CD4-positive, alpha-beta T cell (primary cell): ENCODE measurements at regions not wholly inside any gene's neighbourhood (a gene's known extent, or its start where the extent isn't known, plus 50 kb on each side); places are given as distances from the start of the nearest gene placed in this dataset.

Source experiments
- ATAC-seq: fragments of 200-7000 bp; cut with Tn5 transposase; one replicate; pipeline ENCODE4 v1.10.0; 2022; ENCODE audit warnings: mild to moderate bottlenecking; ENCODE audit not compliant: poor library complexity
- CTCF ChIA-PET: fragments of 350-600 bp; sonication (Branson Sonifier 250); formaldehyde crosslinking; loops from one replicate; lab custom pipeline; 2021; ENCODE audit warnings: antibody characterized with exemption, inconsistent platforms; lab: Charles Lee
- POLR2A ChIA-PET: fragments of 350-600 bp; sonication (Branson Sonifier 250); formaldehyde crosslinking; loops from one replicate; lab custom pipeline; 2021; ENCODE audit warnings: antibody characterized with exemption, inconsistent platforms; lab: Charles Lee
- DNase-seq, 14 experiments: peaks; one replicate each; pipeline ENCODE4 v3.0.0-alpha.2; 2013 to 2020; ENCODE audit warnings: mixed read lengths in 2 of 14
- H3K27ac ChIP-seq, 2 donors: one replicate each; pipeline versions ENCODE4 v1.5.1 to v1.7.0; 2013; ENCODE audit warnings: low read length in 2 of 2, low read depth in 1 of 2, mild to moderate bottlenecking in 1 of 2
- H3K27me3 ChIP-seq, 2 experiments: 1 replicate in 1 of 2; 2 replicates in 1 of 2; pipeline versions ENCODE4 v1.6.1 to v1.7.0; 2013; ENCODE audit warnings: low read length in 2 of 2, control low read depth in 1 of 2, mild to moderate bottlenecking in 1 of 2, moderate library complexity in 1 of 2; ENCODE audit not compliant: insufficient read depth in 2 of 2, control insufficient read depth in 1 of 2
- H3K36me3 ChIP-seq: one replicate; pipeline ENCODE4 v1.6.1; 2013; ENCODE audit warnings: low read length, control low read depth; ENCODE audit not compliant: insufficient read depth
- H3K4me1 ChIP-seq: one replicate; pipeline ENCODE4 v1.6.1; 2013; ENCODE audit warnings: low read length, control low read depth; ENCODE audit not compliant: insufficient read depth
- H3K4me3 ChIP-seq: one replicate; pipeline ENCODE4 v1.5.1; 2013; ENCODE audit warnings: mild to moderate bottlenecking, low read length, moderate library complexity
- H3K9me3 ChIP-seq, 2 experiments: 1 replicate in 1 of 2; 2 replicates in 1 of 2; pipeline versions ENCODE4 v1.6.1 to v1.7.0; 2013; ENCODE audit warnings: low read length in 2 of 2, mild to moderate bottlenecking in 2 of 2, control low read depth in 1 of 2, moderate library complexity in 1 of 2; ENCODE audit not compliant: control insufficient read depth in 1 of 2, insufficient read depth in 1 of 2
- H3K27ac Mint-ChIP-seq: one replicate; pipeline ENCODE4 v1.8.0; 2020; ENCODE audit warnings: mixed read lengths
- H3K27me3 Mint-ChIP-seq: one replicate; pipeline ENCODE4 v1.8.0; 2021; ENCODE audit warnings: mixed read lengths
- H3K36me3 Mint-ChIP-seq: one replicate; pipeline ENCODE4 v1.8.0; 2021; ENCODE audit warnings: low read depth, mixed read lengths
- H3K4me1 Mint-ChIP-seq: one replicate; pipeline ENCODE4 v1.8.0; 2021; ENCODE audit warnings: low read depth, mixed read lengths
- H3K4me3 Mint-ChIP-seq: one replicate; pipeline ENCODE4 v1.8.0; 2020; ENCODE audit warnings: mild to moderate bottlenecking, mixed read lengths
- H3K9me3 Mint-ChIP-seq: one replicate; pipeline ENCODE4 v1.8.0; 2020; ENCODE audit warnings: mixed read lengths
- CTCF ChIP-seq: fragments of 200-600 bp; IDR thresholded peaks from one replicate; pipeline ENCODE4 v1.8.0; 2022; ENCODE audit warnings: antibody characterized with exemption, mild to moderate bottlenecking
- intact Hi-C, 2 experiments: fragments of 100-400 bp; cut with DNase I in 1 of 2; cut with micrococcal nuclease in 1 of 2; formaldehyde crosslinking; loops; one replicate each; pipeline versions ENCODE4 v1.15.1 to v1.9.0; 2023 to 2025; cut with DNase I, micrococcal nuclease

- no peaks in the 10 kb centered on the region for H3K27me3 ChIP-seq
- Mint-ChIP-seq H3K27me3 (no peaks in the 10 kb centered on the region), H3K9me3 (peaks cover 2% of the 10 kb centered on the region), H3K27ac (no peak overlapping the region), H3K36me3 (peaks cover 10% of the 10 kb centered on the region), H3K4me3 (no peak overlapping the region), H3K4me1 (no peaks in the 10 kb centered on the region)
- H3K4me1 ChIP-seq: no peaks in the 10 kb centered on the region
- intact Hi-C loops: no loop called here
- peaks cover 25 to 33% of the 10 kb centered on the region in 2 experiments for H3K9me3 ChIP-seq
- ChIA-PET POLR2A (no interaction called here), CTCF (no interaction called here)
- H3K27ac ChIP-seq: no peak overlapping the region
- no peak overlapping the region for H3K4me3 ChIP-seq
- ATAC-seq (no peak), DNase-seq (no peak)
- TF ChIP-seq CTCF: no peak
- no peaks in the 10 kb centered on the region for H3K36me3 ChIP-seq
These were observed 72.1 kb upstream of the ZNF236 start for GRCh38 chr18:76750269-76750668.

DNA sequence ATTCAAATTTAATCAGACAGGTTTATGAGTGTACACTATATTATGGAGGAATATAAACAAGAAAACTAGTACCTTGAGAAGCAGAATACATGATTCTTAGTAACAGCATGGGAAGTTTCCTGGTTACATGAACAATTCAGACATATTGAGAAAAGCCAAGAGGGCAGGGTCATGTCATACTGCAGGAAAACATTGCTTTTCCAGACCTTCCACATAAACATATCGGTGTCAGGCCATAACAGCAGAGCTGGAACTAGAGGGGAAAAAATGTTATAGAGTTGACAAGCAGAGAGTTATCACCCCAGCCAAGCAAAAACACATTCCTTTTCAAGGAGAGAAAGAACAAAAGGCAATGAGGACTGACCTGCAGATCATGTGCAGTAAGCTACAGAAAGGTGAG lies 74.7 kb upstream of the ZNF236 start:
- Histone ChIP-seq H3K36me3 (no peaks in the 10 kb centered on the region), H3K4me3 (no peak overlapping the region), H3K27ac (no peak overlapping the region), H3K9me3 (peaks cover 25 to 29% of the 10 kb centered on the region in 2 experiments), H3K27me3 (peaks cover 0 to 2% of the 10 kb centered on the region in 2 experiments), H3K4me1 (no peaks in the 10 kb centered on the region)
- Mint-ChIP-seq H3K9me3 (peaks cover 2% of the 10 kb centered on the region), H3K4me1 (no peaks in the 10 kb centered on the region), H3K4me3 (no peak overlapping the region), H3K27me3 (peaks cover 5% of the 10 kb centered on the region), H3K27ac (no peak overlapping the region), H3K36me3 (peaks cover 10% of the 10 kb centered on the region)
- intact Hi-C loops: no loop called here
- DNase-seq (no peak), ATAC-seq (no peak)
- POLR2A ChIA-PET: interaction anchor here (0.9 kb wide), 1 partner anchor 23 kb away, joined by 3 read pairs; no protein-coding TSS in a partner anchor
- CTCF ChIA-PET: no interaction called here
- no peak for TF ChIP-seq CTCF

DNA sequence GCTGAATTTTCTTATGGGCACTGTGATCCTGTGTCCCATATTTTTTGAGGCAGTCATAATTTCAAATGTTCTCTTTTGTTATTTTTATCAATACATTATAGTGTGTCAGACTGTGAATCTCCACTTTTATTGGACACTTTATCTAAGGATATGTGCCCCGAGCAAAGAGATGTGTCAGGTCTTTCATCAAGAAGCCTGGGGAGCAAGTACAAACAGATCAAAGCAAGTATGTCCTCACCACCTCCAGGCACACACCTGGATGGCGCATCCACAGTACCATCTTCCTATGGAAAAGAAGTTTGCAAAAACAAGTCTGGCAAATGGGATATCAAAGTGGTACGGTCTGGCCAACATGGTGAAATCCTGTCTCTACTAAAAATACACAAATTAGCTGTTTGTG lies 81.0 kb upstream of the ZNF236 start:
- H3K27ac ChIP-seq: no peak overlapping the region
- H3K36me3 Mint-ChIP-seq: no peaks in the 10 kb centered on the region
- H3K27me3 Mint-ChIP-seq: peaks cover 8% of the 10 kb centered on the region
- CTCF ChIA-PET: no interaction called here
- H3K4me3 ChIP-seq: no peak overlapping the region
- ATAC-seq (no peak), DNase-seq (no peak)
- H3K4me1 ChIP-seq: no peaks in the 10 kb centered on the region
- POLR2A ChIA-PET: no interaction called here
- H3K9me3 ChIP-seq: no peaks in the 10 kb centered on the region
- peaks cover 0 to 2% of the 10 kb centered on the region in 2 experiments for H3K27me3 ChIP-seq
- TF ChIP-seq CTCF: no peak
- no peaks in the 10 kb centered on the region for H3K36me3 ChIP-seq
- H3K27ac Mint-ChIP-seq: no peak overlapping the region
- no peaks in the 10 kb centered on the region for H3K4me1 Mint-ChIP-seq
- H3K4me3 Mint-ChIP-seq: no peak overlapping the region
- intact Hi-C loops: no loop called here
- H3K9me3 Mint-ChIP-seq: no peaks in the 10 kb centered on the region
